IgD-negative memory B cell (primary cell): ENCODE measurements at regions not wholly inside any gene's neighbourhood (a gene's known extent, or its start where the extent isn't known, plus 50 kb on each side); places are given as distances from the start of the nearest gene placed in this dataset.

Source experiments
- H3K27ac Mint-ChIP-seq, 3 donors: one replicate each; pipeline ENCODE4 v1.8.0; 2020 to 2022; ENCODE audit warnings: mild to moderate bottlenecking in 3 of 3, mixed read lengths in 3 of 3, moderate library complexity in 1 of 3
- H3K27me3 Mint-ChIP-seq: one replicate; pipeline ENCODE4 v1.8.0; 2021; ENCODE audit warnings: mixed read lengths
- H3K36me3 Mint-ChIP-seq: one replicate; pipeline ENCODE4 v1.8.0; 2020; ENCODE audit warnings: mild to moderate bottlenecking, mixed read lengths
- H3K4me1 Mint-ChIP-seq, 3 donors: one replicate each; pipeline ENCODE4 v1.8.0; 2020 to 2022; ENCODE audit warnings: mixed read lengths in 3 of 3, mild to moderate bottlenecking in 1 of 3
- H3K4me3 Mint-ChIP-seq, 4 donors: one replicate each; pipeline ENCODE4 v1.8.0; 2020 to 2022; ENCODE audit warnings: mild to moderate bottlenecking in 4 of 4, mixed read lengths in 4 of 4, moderate library complexity in 3 of 4
- H3K9me3 Mint-ChIP-seq, 3 donors: one replicate each; pipeline ENCODE4 v1.8.0; 2020 to 2021; ENCODE audit warnings: mixed read lengths in 3 of 3, mild to moderate bottlenecking in 1 of 3

DNA sequence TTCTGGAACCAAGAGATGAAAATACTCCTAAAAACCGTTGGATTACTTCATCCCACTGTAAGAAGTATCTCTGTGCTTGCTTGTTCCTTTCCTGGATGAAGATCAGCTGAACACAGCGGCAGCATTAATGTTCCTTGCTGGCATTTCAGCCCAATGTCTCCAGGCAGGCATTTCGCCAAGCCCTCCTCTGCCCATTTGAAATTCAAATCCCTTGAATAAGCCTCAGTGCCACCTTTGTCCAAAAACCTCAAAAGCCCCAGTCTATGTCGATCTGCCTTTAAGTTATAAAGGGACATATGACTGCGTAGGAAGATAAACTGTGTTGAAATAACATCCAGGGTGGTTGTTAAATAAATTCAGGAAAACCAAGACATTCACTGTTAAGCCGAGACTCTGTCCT is 156.8 kb upstream of the PDZRN3 start:
- H3K27me3 Mint-ChIP-seq = no peaks in the 10 kb centered on the region
- H3K4me3 Mint-ChIP-seq = no peak overlapping the region
- no peaks in the 10 kb centered on the region for H3K36me3 Mint-ChIP-seq
- no peaks in the 10 kb centered on the region for H3K4me1 Mint-ChIP-seq
- no peak overlapping the region for H3K27ac Mint-ChIP-seq
- H3K9me3 Mint-ChIP-seq = peaks cover 2 to 14% (median 3%) of the 10 kb centered on the region in 3 donors

GRCh38 chr3:73774645-73775044 is 149.9 kb upstream of the PDZRN3 start:
- H3K9me3 Mint-ChIP-seq = peaks cover 0 to 11% (median 9%) of the 10 kb centered on the region in 3 donors
- H3K4me3 Mint-ChIP-seq = no peak overlapping the region
- H3K4me1 Mint-ChIP-seq = no peaks in the 10 kb centered on the region
- no peak overlapping the region for H3K27ac Mint-ChIP-seq
- no peaks in the 10 kb centered on the region for H3K27me3 Mint-ChIP-seq
- no peaks in the 10 kb centered on the region for H3K36me3 Mint-ChIP-seq

DNA sequence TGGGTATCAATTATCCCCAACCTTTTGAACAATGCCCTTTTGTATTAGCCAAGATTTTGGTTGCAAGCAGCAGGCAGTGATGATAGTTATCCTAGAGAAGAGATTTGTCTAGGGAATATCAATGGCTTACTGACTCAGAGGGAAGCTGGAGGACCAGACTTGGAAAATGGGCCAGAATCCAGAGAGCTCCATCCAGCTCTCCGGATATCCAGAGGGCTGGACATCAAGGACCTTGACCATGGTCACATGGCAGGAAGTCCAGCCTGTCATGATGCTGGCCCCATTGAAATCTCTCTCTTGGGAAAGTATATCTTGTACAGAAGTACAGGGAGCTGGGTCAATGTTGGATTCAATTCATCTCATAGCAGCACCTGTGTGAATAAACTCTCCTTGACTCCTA is 148.5 kb upstream of the PDZRN3 start:
- Mint-ChIP-seq H3K27ac (no peak overlapping the region), H3K9me3 (peaks cover 0 to 9% (median 9%) of the 10 kb centered on the region in 3 donors), H3K36me3 (peaks cover 2% of the 10 kb centered on the region), H3K4me3 (no peak overlapping the region), H3K4me1 (no peaks in the 10 kb centered on the region), H3K27me3 (no peaks in the 10 kb centered on the region)

GRCh38 chr3:73772076-73772886 is 147.5 kb upstream of the PDZRN3 start:
- Mint-ChIP-seq H3K4me3 (no peak overlapping the region), H3K4me1 (no peaks in the 10 kb centered on the region), H3K27ac (no peak overlapping the region), H3K36me3 (peaks cover 2% of the 10 kb centered on the region), H3K9me3 (peaks cover 0 to 9% (median 7%) of the 10 kb centered on the region in 3 donors), H3K27me3 (no peaks in the 10 kb centered on the region)

DNA sequence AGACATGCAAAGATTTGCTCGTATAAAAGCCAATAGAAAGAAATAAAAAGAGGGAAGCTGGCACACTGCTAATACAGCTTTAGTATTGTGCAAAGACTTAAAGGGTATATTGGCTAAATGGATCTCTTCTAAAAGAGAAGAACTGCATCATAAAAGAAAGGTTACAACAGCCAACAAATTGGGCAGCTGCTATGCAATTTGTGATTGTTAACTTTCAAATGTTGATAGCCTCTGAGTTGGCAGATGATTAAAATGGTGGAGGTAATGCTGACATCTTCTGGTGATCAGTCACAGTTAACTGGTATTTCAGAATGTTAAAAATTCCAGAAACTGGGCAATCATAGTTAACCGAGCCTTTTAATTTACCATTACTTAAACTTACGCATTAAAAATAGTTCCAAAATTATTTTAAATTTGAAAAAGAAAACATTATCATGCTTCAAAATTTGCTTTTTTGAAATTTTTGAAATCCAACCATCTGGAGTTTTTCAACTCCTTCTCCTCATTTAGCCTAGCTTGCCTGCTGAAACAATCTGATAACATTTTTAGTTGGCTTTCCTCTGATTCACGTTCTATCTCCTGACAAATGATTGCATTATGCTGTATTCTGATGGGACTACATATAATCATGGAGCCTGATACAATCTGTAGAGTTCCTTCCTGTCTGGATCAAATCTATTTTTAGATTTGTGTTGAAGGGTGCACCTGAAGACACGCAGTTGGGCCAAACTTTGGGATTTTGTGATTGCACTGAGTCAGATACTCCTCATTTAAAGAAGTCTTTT is 144.0 kb upstream of the PDZRN3 start:
- Mint-ChIP-seq H3K27ac (no peak overlapping the region), H3K4me3 (no peak overlapping the region), H3K36me3 (peaks cover 2% of the 10 kb centered on the region), H3K27me3 (no peaks in the 10 kb centered on the region), H3K9me3 (peaks cover 4 to 9% (median 5%) of the 10 kb centered on the region in 3 donors), H3K4me1 (no peaks in the 10 kb centered on the region)

DNA sequence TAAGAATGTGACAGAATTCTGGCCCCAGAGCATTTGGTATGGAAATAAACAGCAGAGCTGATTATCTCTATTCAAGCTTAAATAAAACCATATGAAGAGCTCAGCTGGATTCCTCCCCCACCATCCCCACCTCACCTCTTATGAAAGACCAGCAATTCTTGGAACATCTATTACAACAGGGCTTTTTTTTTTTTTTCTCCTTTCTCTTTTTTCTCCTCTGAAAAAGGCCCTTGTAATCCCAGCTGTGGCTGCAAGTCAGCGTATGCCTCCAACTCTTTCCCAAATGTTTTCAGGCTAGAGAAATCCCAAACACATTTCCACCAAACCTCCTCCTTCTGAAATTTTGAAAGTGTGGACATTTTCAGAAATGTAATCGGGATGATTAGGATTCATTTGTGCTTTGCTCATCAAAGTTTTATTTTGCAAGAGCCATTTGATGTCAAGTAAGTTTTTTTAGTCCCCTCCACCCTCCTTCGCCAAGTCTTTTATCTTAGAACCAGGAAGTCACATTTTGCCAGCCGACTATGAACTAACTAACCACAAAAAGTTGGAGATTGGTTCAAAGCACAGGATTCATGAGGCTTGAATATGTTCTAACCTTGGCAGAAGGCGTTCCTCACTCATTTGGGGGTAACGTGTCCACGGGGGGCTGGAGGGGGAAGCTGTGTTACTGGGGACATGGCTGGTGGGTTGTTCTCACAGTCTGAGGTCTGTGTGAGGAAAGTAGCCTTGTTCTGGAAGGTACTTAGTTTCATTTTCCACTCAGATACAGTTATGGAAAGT is 142.0 kb upstream of the PDZRN3 start:
- H3K4me1 Mint-ChIP-seq = no peaks in the 10 kb centered on the region
- no peak overlapping the region for H3K4me3 Mint-ChIP-seq
- no peaks in the 10 kb centered on the region for H3K27me3 Mint-ChIP-seq
- peaks cover 2% of the 10 kb centered on the region for H3K36me3 Mint-ChIP-seq
- H3K27ac Mint-ChIP-seq = no peak overlapping the region
- H3K9me3 Mint-ChIP-seq = peaks cover 4 to 9% (median 5%) of the 10 kb centered on the region in 3 donors

DNA sequence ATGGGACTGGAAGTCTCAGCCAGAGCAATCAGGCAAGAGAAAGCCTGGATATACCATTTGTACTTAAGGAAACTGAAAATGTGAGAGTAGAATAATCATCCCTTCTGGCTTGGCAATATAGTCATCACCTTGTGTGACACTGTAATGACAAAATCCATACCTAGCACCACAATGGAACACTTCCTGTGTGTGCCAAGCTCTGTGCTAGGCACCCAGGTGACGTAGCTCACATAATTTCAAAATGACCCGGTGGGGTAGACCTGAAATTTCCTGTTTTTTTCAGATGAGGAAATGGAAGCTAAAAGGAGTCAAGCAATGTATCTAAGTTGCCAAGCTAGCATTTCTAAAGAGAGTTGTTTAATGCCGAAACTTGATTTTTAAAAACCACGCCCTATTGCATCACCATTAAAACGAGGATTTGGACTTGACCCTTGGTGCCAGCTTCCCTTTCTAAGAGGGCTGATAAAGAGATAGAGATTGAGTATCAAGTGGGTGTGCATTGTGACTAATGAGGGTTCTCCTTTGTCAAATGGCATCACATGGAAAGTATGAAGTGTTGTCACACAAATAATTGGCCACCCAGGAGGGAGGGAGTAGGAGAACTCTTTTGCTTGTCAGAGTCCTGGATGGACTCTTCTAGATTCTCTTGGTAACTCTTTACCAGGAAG is 141.3 kb upstream of the PDZRN3 start:
- peaks cover 2% of the 10 kb centered on the region for H3K36me3 Mint-ChIP-seq
- peaks cover 4 to 9% (median 5%) of the 10 kb centered on the region in 3 donors for H3K9me3 Mint-ChIP-seq
- H3K4me3 Mint-ChIP-seq = no peak overlapping the region

DNA sequence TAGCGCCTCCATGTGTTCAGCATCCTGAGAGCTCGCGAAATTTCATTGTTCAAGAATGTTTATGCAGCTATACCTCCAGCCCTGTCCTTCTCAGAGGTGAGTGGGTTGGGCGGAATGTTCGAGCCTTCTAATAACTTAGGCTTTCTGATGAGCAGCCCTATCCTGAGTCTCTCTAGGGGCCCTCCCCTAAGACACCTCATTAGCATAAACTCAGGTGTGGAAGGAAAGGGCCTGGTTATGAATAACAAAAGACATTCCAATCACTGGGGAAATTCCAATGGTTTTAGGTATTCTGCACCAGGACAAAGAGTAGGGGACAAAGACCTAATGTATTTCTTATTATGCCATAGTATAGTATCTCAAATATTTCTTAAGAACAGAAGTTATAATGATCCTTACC is 138.1 kb upstream of the PDZRN3 start:
- peaks cover 4 to 9% (median 6%) of the 10 kb centered on the region in 3 donors for H3K9me3 Mint-ChIP-seq
- no peaks in the 10 kb centered on the region for H3K36me3 Mint-ChIP-seq
- H3K4me1 Mint-ChIP-seq = no peaks in the 10 kb centered on the region
- H3K27ac Mint-ChIP-seq = no peak overlapping the region
- no peak overlapping the region for H3K4me3 Mint-ChIP-seq
- no peaks in the 10 kb centered on the region for H3K27me3 Mint-ChIP-seq

More for the DNA sequence above, 141.3 kb upstream of the PDZRN3 start:
- Mint-ChIP-seq H3K27me3 (no peaks in the 10 kb centered on the region), H3K4me1 (no peaks in the 10 kb centered on the region), H3K27ac (no peak overlapping the region)

- Mint-ChIP-seq H3K9me3 (peaks cover 1 to 13% (median 2%) of the 10 kb centered on the region in 3 donors), H3K4me1 (no peaks in the 10 kb centered on the region), H3K27ac (no peak overlapping the region), H3K4me3 (no peak overlapping the region), H3K36me3 (no peaks in the 10 kb centered on the region), H3K27me3 (no peaks in the 10 kb centered on the region)
These were observed 134.6 kb upstream of the PDZRN3 start for GRCh38 chr3:73759297-73759711.

- H3K27ac Mint-ChIP-seq = no peak overlapping the region
- no peaks in the 10 kb centered on the region for H3K36me3 Mint-ChIP-seq
- H3K27me3 Mint-ChIP-seq = no peaks in the 10 kb centered on the region
- H3K9me3 Mint-ChIP-seq = peaks cover 2 to 8% (median 3%) of the 10 kb centered on the region in 3 donors
- no peaks in the 10 kb centered on the region for H3K4me1 Mint-ChIP-seq
- H3K4me3 Mint-ChIP-seq = no peak overlapping the region
These were observed 132.8 kb upstream of the PDZRN3 start for GRCh38 chr3:73757536-73757935.

- H3K4me1 Mint-ChIP-seq = peaks cover 0 to 1% (median 0%) of the 10 kb centered on the region in 3 donors
- peaks cover 2 to 12% (median 5%) of the 10 kb centered on the region in 3 donors for H3K9me3 Mint-ChIP-seq
- no peak overlapping the region for H3K27ac Mint-ChIP-seq
- H3K27me3 Mint-ChIP-seq = no peaks in the 10 kb centered on the region
- no peak overlapping the region for H3K4me3 Mint-ChIP-seq
- no peaks in the 10 kb centered on the region for H3K36me3 Mint-ChIP-seq
These were observed 129.2 kb upstream of the PDZRN3 start for GRCh38 chr3:73753985-73754384.

DNA sequence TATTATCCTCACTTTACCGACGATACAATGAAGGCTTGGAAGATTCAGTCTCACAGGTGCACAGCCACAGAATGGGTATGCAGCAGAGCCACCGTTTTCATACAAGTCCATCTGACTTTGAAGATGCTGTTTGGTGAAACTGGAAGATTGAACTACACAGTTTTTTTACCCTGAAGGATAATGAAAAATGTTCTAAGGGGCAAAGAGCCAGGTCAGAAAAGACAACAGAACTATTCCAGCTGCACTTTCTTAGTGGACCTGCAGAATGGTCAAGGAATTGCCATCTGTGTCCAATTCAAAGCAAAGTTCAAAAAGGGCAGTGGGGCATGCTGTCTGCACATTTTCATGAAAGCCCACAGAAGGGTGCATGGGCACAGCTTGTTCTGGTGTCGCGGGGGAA is 127.6 kb upstream of the PDZRN3 start:
- H3K36me3 Mint-ChIP-seq = no peaks in the 10 kb centered on the region
- H3K4me3 Mint-ChIP-seq = no peak overlapping the region
- no peaks in the 10 kb centered on the region for H3K27me3 Mint-ChIP-seq
- H3K4me1 Mint-ChIP-seq = peaks cover 0 to 1% (median 0%) of the 10 kb centered on the region in 3 donors
- H3K9me3 Mint-ChIP-seq = peaks cover 0 to 12% (median 4%) of the 10 kb centered on the region in 3 donors
- H3K27ac Mint-ChIP-seq = no peak overlapping the region

DNA sequence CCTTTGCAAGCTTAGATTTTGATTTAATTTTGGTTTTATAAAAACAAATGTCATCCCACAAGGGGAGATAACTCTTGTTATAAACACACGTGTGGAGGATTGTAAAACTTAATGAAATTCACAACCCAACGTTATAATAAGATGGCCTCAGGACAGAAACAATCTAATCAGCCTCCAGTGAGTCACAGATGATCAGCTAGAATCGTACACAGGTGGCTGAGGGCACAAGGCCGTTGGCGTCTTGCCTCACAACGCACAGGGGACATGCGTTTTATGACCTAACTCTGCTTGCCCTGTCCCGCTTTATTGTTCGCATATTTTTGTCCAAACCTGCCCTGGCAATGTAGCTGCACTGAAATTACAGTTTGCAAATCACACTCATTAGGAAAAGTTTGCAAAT is 121.9 kb upstream of the PDZRN3 start:
- peaks cover 2 to 4% (median 3%) of the 10 kb centered on the region in 3 donors for H3K9me3 Mint-ChIP-seq
- H3K27ac Mint-ChIP-seq = no peak overlapping the region
- H3K4me1 Mint-ChIP-seq = no peaks in the 10 kb centered on the region
- H3K4me3 Mint-ChIP-seq = no peak overlapping the region
- no peaks in the 10 kb centered on the region for H3K36me3 Mint-ChIP-seq
- no peaks in the 10 kb centered on the region for H3K27me3 Mint-ChIP-seq

- no peak overlapping the region for H3K4me3 Mint-ChIP-seq
- no peak overlapping the region for H3K27ac Mint-ChIP-seq
- peaks cover 3 to 4% (median 3%) of the 10 kb centered on the region in 3 donors for H3K9me3 Mint-ChIP-seq
- H3K36me3 Mint-ChIP-seq = no peaks in the 10 kb centered on the region
- H3K4me1 Mint-ChIP-seq = no peaks in the 10 kb centered on the region
- H3K27me3 Mint-ChIP-seq = no peaks in the 10 kb centered on the region
These were observed 120.9 kb upstream of the PDZRN3 start for GRCh38 chr3:73745526-73746191.
